ENCODE measurements at regions not wholly inside any gene's neighbourhood (a gene's known extent, or its start where the extent isn't known, plus 50 kb on each side); places are given as distances from the start of the nearest gene placed in this dataset.
A peak's percentile ranks its signal among the peaks of the same experiment; 100 is the strongest.

- DNase-seq (ENCODE audit: low read depth, low spot score), result no peak
- no peak overlapping the region for H3K27ac ChIP-seq
Measured at GRCh38 chr1:60185684-60186083, 112.1 kb upstream of the C1orf87 start.

GRCh38 chr1:60184521-60184920 is 111.0 kb upstream of the C1orf87 start:
- no peak overlapping the region for H3K27ac ChIP-seq
- no peak for DNase-seq (ENCODE audit: low read depth, low spot score)

GRCh38 chr1:60173729-60174505 is 100.3 kb upstream of the C1orf87 start:
- DNase-seq (ENCODE audit: low read depth, low spot score), result no peak
- H3K27ac ChIP-seq, result no peak overlapping the region

- H3K27ac ChIP-seq, result no peak overlapping the region
- DNase-seq (ENCODE audit: low read depth, low spot score), result no peak
Measured at GRCh38 chr1:60173006-60173405, 99.4 kb upstream of the C1orf87 start.

- H3K27ac ChIP-seq, result no peak overlapping the region
- DNase-seq (ENCODE audit: low read depth, low spot score), result peak; percentile 6
Measured at GRCh38 chr1:60171801-60172200, 98.2 kb upstream of the C1orf87 start.

- H3K27ac ChIP-seq, result no peak overlapping the region
Measured at GRCh38 chr1:60170709-60171108, 97.1 kb upstream of the C1orf87 start.

GRCh38 chr1:60169206-60169605 is 95.6 kb upstream of the C1orf87 start:
- DNase-seq (ENCODE audit: low read depth, low spot score), result no peak
- H3K27ac ChIP-seq, result no peak overlapping the region

More at GRCh38 chr1:60170709-60171108, 97.1 kb upstream of the C1orf87 start:
- no peak for DNase-seq (ENCODE audit: low read depth, low spot score)

- no peak overlapping the region for H3K27ac ChIP-seq
- DNase-seq (ENCODE audit: low read depth, low spot score), result no peak
Measured at GRCh38 chr1:60162936-60163335, 89.4 kb upstream of the C1orf87 start.

- no peak for DNase-seq (ENCODE audit: low read depth, low spot score)
- no peak overlapping the region for H3K27ac ChIP-seq
Measured at GRCh38 chr1:60160141-60160540, 86.6 kb upstream of the C1orf87 start.

- DNase-seq (ENCODE audit: low read depth, low spot score), result no peak
Measured at GRCh38 chr1:60156371-60156770, 82.8 kb upstream of the C1orf87 start.

GRCh38 chr1:60153961-60154360 is 80.4 kb upstream of the C1orf87 start:
- no peak overlapping the region for H3K27ac ChIP-seq
- DNase-seq (ENCODE audit: low read depth, low spot score), result no peak

More at GRCh38 chr1:60156371-60156770, 82.8 kb upstream of the C1orf87 start:
- H3K27ac ChIP-seq, result no peak overlapping the region

- DNase-seq (ENCODE audit: low read depth, low spot score), result no peak
- H3K27ac ChIP-seq, result no peak overlapping the region
Measured at GRCh38 chr1:60152891-60153290, 79.3 kb upstream of the C1orf87 start.

- DNase-seq (ENCODE audit: low read depth, low spot score), result no peak
- no peak overlapping the region for H3K27ac ChIP-seq
Measured at GRCh38 chr1:60151311-60151710, 77.7 kb upstream of the C1orf87 start.

- DNase-seq (ENCODE audit: low read depth, low spot score), result no peak
- no peak overlapping the region for H3K27ac ChIP-seq
Measured at GRCh38 chr1:60149251-60149650, 75.7 kb upstream of the C1orf87 start.

GRCh38 chr1:60146884-60147283 is 73.3 kb upstream of the C1orf87 start:
- DNase-seq (ENCODE audit: low read depth, low spot score), result no peak
- H3K27ac ChIP-seq, result no peak overlapping the region

- DNase-seq (ENCODE audit: low read depth, low spot score), result no peak
Measured at GRCh38 chr1:60145771-60146170, 72.2 kb upstream of the C1orf87 start.

GRCh38 chr1:60141743-60142142 is 68.2 kb upstream of the C1orf87 start:
- no peak overlapping the region for H3K27ac ChIP-seq
- no peak for DNase-seq (ENCODE audit: low read depth, low spot score)

More at GRCh38 chr1:60145771-60146170, 72.2 kb upstream of the C1orf87 start:
- no peak overlapping the region for H3K27ac ChIP-seq

- no peak overlapping the region for H3K27ac ChIP-seq
- no peak for DNase-seq (ENCODE audit: low read depth, low spot score)
Measured at GRCh38 chr1:60141276-60141675, 67.7 kb upstream of the C1orf87 start.

- no peak overlapping the region for H3K27ac ChIP-seq
- no peak for DNase-seq (ENCODE audit: low read depth, low spot score)
Measured at GRCh38 chr1:60137406-60137805, 63.8 kb upstream of the C1orf87 start.

- no peak overlapping the region for H3K27ac ChIP-seq
- no peak for DNase-seq (ENCODE audit: low read depth, low spot score)
Measured at GRCh38 chr1:60136395-60136794, 62.8 kb upstream of the C1orf87 start.

GRCh38 chr1:60134716-60135115 is 61.1 kb upstream of the C1orf87 start:
- no peak for DNase-seq (ENCODE audit: low read depth, low spot score)
- H3K27ac ChIP-seq, result no peak overlapping the region

- no peak for DNase-seq (ENCODE audit: low read depth, low spot score)
- H3K27ac ChIP-seq, result peak overlapping the region; percentile 53
Measured at GRCh38 chr1:60133848-60134247, 60.3 kb upstream of the C1orf87 start.

Data from epithelial cell of prostate (primary cell).